OCI-LY7 (cell line): ENCODE measurements at regions not wholly inside any gene's neighbourhood (a gene's known extent, or its start where the extent isn't known, plus 50 kb on each side); places are given as distances from the start of the nearest gene placed in this dataset.

Experiments
- BruUV-seq: library from RNA; stranded (reverse); fragments of 400-500 nt; replicated peaks from 2 replicates; lab custom pipeline; 2021; lab: Mats Ljungman, UMichigan
- CTCF ChIA-PET: fragments of 300-600 bp; sonication (Branson Sonifier 250); formaldehyde crosslinking; loops from one replicate; lab custom pipeline; 2022; ENCODE audit warnings: antibody characterized with exemption; ENCODE audit not compliant: unreplicated experiment; lab: Charles Lee
- POLR2A ChIA-PET: fragments of 300-600 bp; sonication (Branson Sonifier 250); formaldehyde crosslinking; loops from one replicate; lab custom pipeline; 2022; ENCODE audit warnings: antibody characterized with exemption; lab: Charles Lee
- DNase-seq: peaks from one replicate; pipeline ENCODE4 v3.0.0-alpha.2; 2015; ENCODE audit warnings: low spot score
- H2AFZ ChIP-seq: fragments of 200-600 bp; sonication (generic), shearing (Covaris generic); 2 replicates; pipeline ENCODE4 v1.6.1; 2014; ENCODE audit warnings: mild to moderate bottlenecking, antibody characterized with exemption, low read length, moderate library complexity
- H3K27ac ChIP-seq: fragments of 200-600 bp; sonication (generic); 2 replicates; pipeline ENCODE4 v1.5.1; 2014; ENCODE audit warnings: mixed run types, low read depth, mild to moderate bottlenecking, moderate library complexity, low read length, inconsistent platforms; ENCODE audit not compliant: poor library complexity, severe bottlenecking
- H3K36me3 ChIP-seq: fragments of 200-600 bp; sonication (generic); 2 replicates; pipeline ENCODE4 v1.6.1; 2014; ENCODE audit warnings: mild to moderate bottlenecking, antibody characterized with exemption, low read length, moderate library complexity, mixed read lengths; ENCODE audit not compliant: insufficient read depth
- H3K4me1 ChIP-seq: fragments of 200-600 bp; sonication (generic); 2 replicates; pipeline ENCODE4 v1.5.1; 2014; ENCODE audit warnings: mild to moderate bottlenecking, low read length; ENCODE audit not compliant: insufficient read depth, poor library complexity, severe bottlenecking
- H3K4me2 ChIP-seq: fragments of 200-600 bp; sonication (generic); 2 replicates; pipeline ENCODE4 v1.6.1; 2014; ENCODE audit warnings: mild to moderate bottlenecking, low read length
- H3K4me3 ChIP-seq: fragments of 200-600 bp; sonication (generic); 2 replicates; pipeline ENCODE4 v1.5.1; 2014; ENCODE audit warnings: mild to moderate bottlenecking, low read depth, low read length; ENCODE audit not compliant: poor library complexity, severe bottlenecking
- H3K79me2 ChIP-seq: fragments of 200-600 bp; sonication (generic); 2 replicates; pipeline ENCODE4 v1.6.1; 2016; ENCODE audit warnings: low read depth, mild to moderate bottlenecking, low read length, moderate library complexity, mixed read lengths; ENCODE audit not compliant: insufficient read depth
- H3K9me2 ChIP-seq: fragments of 200-600 bp; sonication (generic); 2 replicates; pipeline ENCODE4 v1.6.1; 2016; ENCODE audit warnings: mild to moderate bottlenecking, low read length, mixed read lengths; ENCODE audit not compliant: insufficient read depth
- H3K9me3 ChIP-seq: fragments of 200-600 bp; sonication (generic); 2 replicates; pipeline ENCODE4 v1.6.1; 2014; ENCODE audit warnings: mild to moderate bottlenecking, mixed run types, low read length, mixed read lengths
- H4K20me1 ChIP-seq: fragments of 200-600 bp; sonication (generic); 2 replicates; pipeline ENCODE4 v1.6.1; 2014; ENCODE audit warnings: mild to moderate bottlenecking, antibody characterized with exemption, low read length, moderate library complexity, mixed read lengths; ENCODE audit not compliant: insufficient read depth
- EZH2phosphoT487 ChIP-seq: fragments of 200-600 bp; sonication (generic); IDR thresholded peaks from 2 replicates; pipeline ENCODE4 v1.6.1; 2018; ENCODE audit warnings: low read depth, borderline replicate concordance, mild to moderate bottlenecking, mixed run types, antibody characterized with exemption, low read length, moderate library complexity, mixed read lengths
- intact Hi-C: fragments of 100-400 bp; cut with micrococcal nuclease; formaldehyde crosslinking; loops from one replicate; pipeline ENCODE4 v1.10.0; 2022; ENCODE audit not compliant: unreplicated experiment
- TF ChIP-seq, protein P1 (sequence below): fragments of 200-600 bp; sonication (generic); conservative IDR thresholded peaks from 2 replicates; pipeline ENCODE4 v1.5.1; 2014; ENCODE audit warnings: mild to moderate bottlenecking, antibody characterized with exemption, low read length, moderate library complexity, mixed read lengths

DNA sequence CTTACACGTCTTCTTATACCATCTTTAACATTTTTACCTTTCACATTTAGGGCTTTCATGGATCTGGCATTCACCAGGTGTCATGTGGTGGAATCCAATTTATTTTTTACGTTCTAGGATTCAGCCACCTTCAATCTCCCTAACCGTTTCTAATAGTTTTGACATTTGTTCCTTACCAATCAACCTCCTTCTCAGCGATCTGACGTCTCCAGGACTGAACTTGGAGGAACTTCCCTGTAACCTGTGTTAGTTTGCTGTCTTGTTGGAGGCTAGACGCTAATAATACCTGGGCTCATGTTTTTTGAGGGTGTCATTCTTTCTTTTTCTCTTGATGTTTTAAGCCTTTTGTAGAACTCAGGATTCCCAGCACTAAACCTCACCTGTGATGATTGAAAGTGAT, 351.6 kb downstream of the THBS2 start:
- ChIA-PET POLR2A (no interaction called here), CTCF (no interaction called here)
- Histone ChIP-seq H4K20me1 (no peaks in the 10 kb centered on the region), H3K4me1 (no peaks in the 10 kb centered on the region), H3K79me2 (no peaks in the 10 kb centered on the region), H3K36me3 (no peaks in the 10 kb centered on the region), H3K4me3 (no peak overlapping the region), H3K9me2 (no peaks in the 10 kb centered on the region), H3K27ac (no peak overlapping the region), H3K9me3 (no peaks in the 10 kb centered on the region), H2AFZ (no peak overlapping the region), H3K4me2 (no peak overlapping the region)
- no peak for TF ChIP-seq EZH2phosphoT487
- TF ChIP-seq, protein P1, sequence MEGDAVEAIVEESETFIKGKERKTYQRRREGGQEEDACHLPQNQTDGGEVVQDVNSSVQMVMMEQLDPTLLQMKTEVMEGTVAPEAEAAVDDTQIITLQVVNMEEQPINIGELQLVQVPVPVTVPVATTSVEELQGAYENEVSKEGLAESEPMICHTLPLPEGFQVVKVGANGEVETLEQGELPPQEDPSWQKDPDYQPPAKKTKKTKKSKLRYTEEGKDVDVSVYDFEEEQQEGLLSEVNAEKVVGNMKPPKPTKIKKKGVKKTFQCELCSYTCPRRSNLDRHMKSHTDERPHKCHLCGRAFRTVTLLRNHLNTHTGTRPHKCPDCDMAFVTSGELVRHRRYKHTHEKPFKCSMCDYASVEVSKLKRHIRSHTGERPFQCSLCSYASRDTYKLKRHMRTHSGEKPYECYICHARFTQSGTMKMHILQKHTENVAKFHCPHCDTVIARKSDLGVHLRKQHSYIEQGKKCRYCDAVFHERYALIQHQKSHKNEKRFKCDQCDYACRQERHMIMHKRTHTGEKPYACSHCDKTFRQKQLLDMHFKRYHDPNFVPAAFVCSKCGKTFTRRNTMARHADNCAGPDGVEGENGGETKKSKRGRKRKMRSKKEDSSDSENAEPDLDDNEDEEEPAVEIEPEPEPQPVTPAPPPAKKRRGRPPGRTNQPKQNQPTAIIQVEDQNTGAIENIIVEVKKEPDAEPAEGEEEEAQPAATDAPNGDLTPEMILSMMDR: no peak
- no peak for DNase-seq
- BruUV-seq: no TSS peak
- intact Hi-C loops: no loop called here

DNA sequence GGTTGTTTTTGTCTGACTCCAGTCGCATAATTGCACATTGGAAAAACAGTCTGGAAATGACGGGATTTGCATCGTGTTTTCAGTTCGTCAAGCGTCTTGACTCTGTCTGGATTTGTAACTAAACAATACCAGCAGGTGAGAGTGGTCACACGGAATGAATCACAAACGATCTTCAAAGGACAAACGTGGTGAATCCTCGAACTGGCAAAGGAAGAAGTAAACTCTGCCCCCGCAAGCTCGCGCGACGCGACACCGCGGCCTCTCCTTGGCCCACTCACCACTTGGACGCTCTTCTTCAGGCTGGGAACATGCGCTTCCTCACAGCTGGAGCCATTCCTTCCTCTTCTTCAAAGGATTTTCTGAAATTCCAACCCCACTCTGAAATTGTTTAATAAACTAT, 352.6 kb downstream of the THBS2 start:
- Histone ChIP-seq H3K4me2 (no peak overlapping the region), H3K9me3 (no peaks in the 10 kb centered on the region), H3K4me1 (no peaks in the 10 kb centered on the region), H3K9me2 (no peaks in the 10 kb centered on the region), H2AFZ (no peak overlapping the region), H3K36me3 (no peaks in the 10 kb centered on the region), H3K79me2 (no peaks in the 10 kb centered on the region), H3K27ac (no peak overlapping the region), H4K20me1 (no peaks in the 10 kb centered on the region), H3K4me3 (no peak overlapping the region)
- ChIA-PET CTCF (no interaction called here), POLR2A (no interaction called here)
- DNase-seq: no peak
- no peak for TF ChIP-seq EZH2phosphoT487
- TF ChIP-seq, protein P1: no peak
- BruUV-seq: no TSS peak
- intact Hi-C loops: no loop called here

- TF ChIP-seq, protein P1: no peak
- TF ChIP-seq EZH2phosphoT487: no peak
- Histone ChIP-seq H3K27ac (no peak overlapping the region), H3K79me2 (no peaks in the 10 kb centered on the region), H4K20me1 (no peaks in the 10 kb centered on the region), H2AFZ (no peak overlapping the region), H3K36me3 (no peaks in the 10 kb centered on the region), H3K4me3 (no peak overlapping the region), H3K4me2 (no peak overlapping the region), H3K4me1 (peaks cover 4% of the 10 kb centered on the region), H3K9me3 (no peaks in the 10 kb centered on the region), H3K9me2 (no peaks in the 10 kb centered on the region)
- DNase-seq: no peak
- intact Hi-C loops: loop anchor here (5.0 kb wide), 2 partner anchors 1621 to 1636 kb away; no protein-coding TSS in a partner anchor
- POLR2A ChIA-PET: no interaction called here
- no TSS peak for BruUV-seq
- CTCF ChIA-PET: no interaction called here
Observed at GRCh38 chr6:168896321-168896720, 357.3 kb downstream of the THBS2 start.
